Right lobe of liver (tissue), 6 donors: ENCODE measurements at regions not wholly inside any gene's neighbourhood (a gene's known extent, or its start where the extent isn't known, plus 50 kb on each side); places are given as distances from the start of the nearest gene placed in this dataset.
A peak's percentile ranks its signal among the peaks of the same experiment; 100 is the strongest.

Experiments
- ATAC-seq, 4 donors: fragments of 200-7000 bp; cut with Tn5 transposase; one replicate each; pipeline ENCODE4 v1.9.1; 2020; ENCODE audit warnings: mild to moderate bottlenecking in 4 of 4, moderate library complexity in 4 of 4
- DNase-seq, 3 donors: peaks; one replicate each; pipeline ENCODE4 v3.0.0-alpha.2; 2020
- H3K27ac ChIP-seq, 3 donors: fragments of 200-600 bp; one replicate each; pipeline ENCODE4 v1.8.0; 2022
- H3K27me3 ChIP-seq, 2 donors: fragments of 200-600 bp; one replicate each; pipeline ENCODE4 v1.8.0; 2022
- H3K36me3 ChIP-seq, 4 donors: fragments of 200-600 bp; sonication (generic) in 1 of 4; one replicate each; pipeline versions ENCODE4 v1.5.1 to v1.8.0; 2017 to 2022; ENCODE audit warnings: control low read depth in 1 of 4
- H3K4me1 ChIP-seq, 4 donors: fragments of 200-600 bp; sonication (generic) in 1 of 4; one replicate each; pipeline versions ENCODE4 v1.5.1 to v1.8.0; 2017 to 2022; ENCODE audit warnings: control low read depth in 1 of 4
- H3K4me3 ChIP-seq, 3 donors: fragments of 200-600 bp; one replicate each; pipeline ENCODE4 v1.8.0; 2022
- H3K9me3 ChIP-seq, 4 donors: fragments of 200-600 bp; sonication (generic) in 1 of 4; one replicate each; pipeline versions ENCODE4 v1.5.1 to v1.8.0; 2017 to 2022; ENCODE audit warnings: control low read depth in 1 of 4
- POLR2A ChIP-seq: fragments of 450-650 bp; IDR thresholded peaks from one replicate; pipeline ENCODE4 v1.6.1; 2017; ENCODE audit warnings: antibody characterized with exemption, mild to moderate bottlenecking
- WGBS: methylation state at CpG from one replicate; pipeline ENCODE4 v1.1.6; 2018; ENCODE audit warnings: low coverage, low lambda C conversion rate; ENCODE audit not compliant: insufficient coverage; ENCODE audit errors: missing lambda C conversion rate; 5-methylcytosine and 5-hydroxymethylcytosine counted together
- intact Hi-C, 2 donors: fragments of 100-400 bp; cut with DNase I; formaldehyde crosslinking; loops; one replicate each; pipeline versions ENCODE4 v1.11.2 to v1.14.1; 2022
- TF ChIP-seq, protein P1 (sequence below), 4 donors: fragments of 200-600 bp in 3 of 4; fragments of 450-650 bp in 1 of 4; IDR thresholded peaks; one replicate each; pipeline versions ENCODE4 v1.5.1 to v1.8.0; 2016 to 2022; ENCODE audit warnings: antibody characterized with exemption in 4 of 4, mild to moderate bottlenecking in 2 of 4
- donor health status: DM: no; HTN: yes; CAD: no.
- donor health status: DM: no; HTN: no; CAD: no.
- donor health status: DM: no; HTN: no; CAD: no.
- donor health status: DM: no; HTN: yes; CAD: no.
- donor health status: DM: no; HTN: yes; CAD: no.

DNA sequence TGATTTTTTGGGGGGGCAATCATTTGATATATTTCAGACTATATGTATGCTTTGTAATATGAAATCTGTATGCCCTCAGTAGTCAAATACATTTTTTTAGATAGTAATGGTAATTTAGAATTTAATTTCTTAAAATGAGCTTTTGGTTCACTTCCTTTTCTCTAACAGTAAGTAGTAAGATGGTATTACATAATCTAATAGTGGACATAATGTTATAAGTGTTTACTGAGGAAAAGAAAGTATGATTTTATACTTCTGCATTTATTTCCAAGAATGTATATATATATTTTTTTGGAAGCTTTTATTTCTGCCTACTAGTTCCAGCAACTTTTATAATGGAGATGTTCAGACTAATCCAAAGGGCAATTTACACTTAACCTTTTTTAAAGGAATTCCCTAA, 1450.7 kb upstream of the TENM3 start:
- TF ChIP-seq POLR2A: no peak
- TF ChIP-seq, protein P1, sequence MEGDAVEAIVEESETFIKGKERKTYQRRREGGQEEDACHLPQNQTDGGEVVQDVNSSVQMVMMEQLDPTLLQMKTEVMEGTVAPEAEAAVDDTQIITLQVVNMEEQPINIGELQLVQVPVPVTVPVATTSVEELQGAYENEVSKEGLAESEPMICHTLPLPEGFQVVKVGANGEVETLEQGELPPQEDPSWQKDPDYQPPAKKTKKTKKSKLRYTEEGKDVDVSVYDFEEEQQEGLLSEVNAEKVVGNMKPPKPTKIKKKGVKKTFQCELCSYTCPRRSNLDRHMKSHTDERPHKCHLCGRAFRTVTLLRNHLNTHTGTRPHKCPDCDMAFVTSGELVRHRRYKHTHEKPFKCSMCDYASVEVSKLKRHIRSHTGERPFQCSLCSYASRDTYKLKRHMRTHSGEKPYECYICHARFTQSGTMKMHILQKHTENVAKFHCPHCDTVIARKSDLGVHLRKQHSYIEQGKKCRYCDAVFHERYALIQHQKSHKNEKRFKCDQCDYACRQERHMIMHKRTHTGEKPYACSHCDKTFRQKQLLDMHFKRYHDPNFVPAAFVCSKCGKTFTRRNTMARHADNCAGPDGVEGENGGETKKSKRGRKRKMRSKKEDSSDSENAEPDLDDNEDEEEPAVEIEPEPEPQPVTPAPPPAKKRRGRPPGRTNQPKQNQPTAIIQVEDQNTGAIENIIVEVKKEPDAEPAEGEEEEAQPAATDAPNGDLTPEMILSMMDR (IDR thresholded peaks at IDR 0.05): no peak
- intact Hi-C loops: no loop called here
- no peak for ATAC-seq
- Histone ChIP-seq H3K9me3 (no peaks in the 10 kb centered on the region), H3K36me3 (no peaks in the 10 kb centered on the region), H3K27me3 (no peaks in the 10 kb centered on the region), H3K27ac (no peak overlapping the region), H3K4me1 (no peaks in the 10 kb centered on the region), H3K4me3 (no peak overlapping the region)
- DNase-seq: no peak

DNA sequence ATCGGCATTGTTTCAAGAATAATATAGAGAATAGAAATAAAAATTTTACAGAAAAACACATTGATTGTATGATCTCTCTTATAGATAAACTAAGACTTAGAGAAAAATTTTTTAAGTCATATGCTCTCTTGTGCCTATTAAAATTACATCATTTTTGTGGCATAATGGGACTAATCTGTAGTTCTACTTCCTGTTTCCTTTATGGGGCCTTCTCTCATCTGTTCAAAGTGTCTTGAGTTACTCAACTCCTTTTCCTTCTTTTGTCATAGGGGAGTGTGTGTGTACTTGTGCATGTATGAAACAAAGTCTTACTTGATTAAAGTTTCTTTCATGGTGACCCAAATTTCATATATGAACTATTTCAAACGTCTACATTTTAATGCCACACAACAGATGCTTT, 1448.9 kb upstream of the TENM3 start:
- Histone ChIP-seq H3K27me3 (no peaks in the 10 kb centered on the region), H3K9me3 (no peaks in the 10 kb centered on the region), H3K4me1 (no peaks in the 10 kb centered on the region), H3K36me3 (no peaks in the 10 kb centered on the region), H3K4me3 (no peak overlapping the region), H3K27ac (no peak overlapping the region)
- DNase-seq: no peak
- intact Hi-C loops: no loop called here
- 48% methylated on average over 2 of the region's 2 CpGs for whole genome bisulfite sequencing
- peak in 2 of 4 donors; percentile 20 to 35 for ATAC-seq
- TF ChIP-seq POLR2A: no peak
- TF ChIP-seq, protein P1 (IDR thresholded peaks at IDR 0.05): no peak

DNA sequence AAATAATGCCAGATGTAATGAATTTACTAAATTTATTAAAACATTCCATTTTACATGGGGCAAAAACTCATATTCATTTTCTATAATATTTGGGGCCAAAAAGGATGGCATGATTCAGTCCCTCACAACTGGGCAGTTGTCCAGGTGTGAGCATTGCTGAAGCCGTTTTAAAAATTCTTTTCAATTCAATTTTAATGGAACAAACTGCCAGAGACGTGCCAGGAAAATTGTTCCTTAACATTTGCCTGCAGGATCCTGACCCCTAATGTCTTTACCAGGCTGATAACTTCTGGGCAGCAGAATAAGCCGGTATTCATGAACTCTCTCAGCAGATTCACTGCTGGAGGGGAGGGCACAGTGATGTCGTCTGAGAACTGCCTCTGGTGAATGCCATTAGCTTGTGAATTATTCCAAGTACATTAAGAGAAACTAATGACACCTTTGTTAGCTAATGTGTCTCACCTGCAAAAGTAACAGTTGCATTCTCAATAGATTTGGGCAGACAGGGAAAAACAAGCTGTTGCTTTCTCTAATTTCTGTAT, 1445.1 kb upstream of the TENM3 start:
- Histone ChIP-seq H3K4me3 (no peak overlapping the region), H3K27ac (no peak overlapping the region), H3K4me1 (no peaks in the 10 kb centered on the region), H3K36me3 (no peaks in the 10 kb centered on the region), H3K27me3 (no peaks in the 10 kb centered on the region), H3K9me3 (no peaks in the 10 kb centered on the region)
- intact Hi-C loops: no loop called here
- ATAC-seq: no peak
- 38% methylated on average over 4 of the region's 4 CpGs for WGBS
- no peak for TF ChIP-seq POLR2A
- DNase-seq: no peak

DNA sequence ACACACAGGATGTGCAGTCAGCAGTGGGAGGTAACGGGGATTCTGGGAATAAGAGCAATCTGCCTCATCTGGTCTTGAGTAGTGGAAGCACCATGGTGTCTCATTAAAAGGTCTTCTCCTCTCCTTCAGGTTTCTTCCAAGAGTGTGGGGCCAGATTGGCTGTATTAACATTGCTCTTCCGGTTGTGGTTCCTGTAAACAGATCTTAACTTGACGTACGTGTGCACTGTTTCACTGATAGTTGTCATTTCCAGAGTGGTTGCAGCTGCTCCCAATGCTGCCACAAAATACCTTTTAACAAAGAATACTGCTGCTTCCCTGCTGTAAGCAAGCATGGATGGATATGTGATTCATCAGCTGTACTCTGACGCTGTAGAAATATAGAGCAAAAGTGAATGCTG, 1443.4 kb upstream of the TENM3 start:
- ATAC-seq: no peak
- Histone ChIP-seq H3K9me3 (no peaks in the 10 kb centered on the region), H3K36me3 (no peaks in the 10 kb centered on the region), H3K27me3 (no peaks in the 10 kb centered on the region), H3K4me3 (no peak overlapping the region), H3K4me1 (no peaks in the 10 kb centered on the region), H3K27ac (no peak overlapping the region)
- no peak for DNase-seq
- intact Hi-C loops: no loop called here
- WGBS: 33% methylated on average over 5 of the region's 5 CpGs
- TF ChIP-seq POLR2A: no peak
- TF ChIP-seq, protein P1 (IDR thresholded peaks at IDR 0.05): no peak

DNA sequence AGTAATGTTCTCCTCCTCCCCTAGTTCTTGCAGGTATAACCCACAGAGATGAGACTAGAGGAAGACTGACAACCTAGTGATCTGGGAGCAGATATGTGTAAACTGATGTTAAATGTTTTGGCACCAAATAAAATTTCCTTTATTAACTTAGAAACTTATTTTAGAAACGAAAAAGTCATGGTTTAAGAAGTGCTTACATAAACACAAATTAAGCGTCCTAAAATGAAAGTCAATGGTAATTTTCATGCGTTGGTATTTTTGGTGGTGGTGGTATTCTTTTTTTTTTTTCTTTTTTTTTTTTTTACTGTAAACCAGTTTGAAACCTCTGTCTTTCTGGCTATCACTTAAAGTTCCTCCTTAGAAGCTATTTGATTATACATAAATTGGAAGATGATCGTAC, 1438.1 kb upstream of the TENM3 start:
- Histone ChIP-seq H3K27me3 (no peaks in the 10 kb centered on the region), H3K4me3 (no peak overlapping the region), H3K4me1 (no peaks in the 10 kb centered on the region), H3K27ac (no peak overlapping the region), H3K9me3 (no peaks in the 10 kb centered on the region), H3K36me3 (no peaks in the 10 kb centered on the region)
- no peak for TF ChIP-seq POLR2A
- TF ChIP-seq, protein P1 (IDR thresholded peaks at IDR 0.05): no peak
- DNase-seq: no peak
- no peak for ATAC-seq
- intact Hi-C loops: no loop called here
- WGBS: 65% methylated on average over 4 of the region's 4 CpGs
